GM18519 (cell line): ENCODE measurements at regions not wholly inside any gene's neighbourhood (a gene's known extent, or its start where the extent isn't known, plus 50 kb on each side); places are given as distances from the start of the nearest gene placed in this dataset.
A peak's percentile ranks its signal among the peaks of the same experiment; 100 is the strongest.

Source experiments
- ATAC-seq: cut with Tn5 transposase; IDR thresholded peaks from one replicate; pipeline ENCODE4 v1.9.1; 2021; ENCODE audit warnings: mild to moderate bottlenecking, moderate library complexity; ENCODE audit not compliant: unreplicated experiment, low FRiP score

GRCh38 chr6:163683105-163683622 is 268.6 kb downstream of the QKI start:
- no peak for ATAC-seq

- ATAC-seq: no peak
Observed at GRCh38 chr6:163679753-163680152, 265.2 kb downstream of the QKI start.

- ATAC-seq: no peak
Observed at GRCh38 chr6:163679012-163679660, 264.6 kb downstream of the QKI start.

- no peak for ATAC-seq
Observed at GRCh38 chr6:163675611-163676010, 261.1 kb downstream of the QKI start.

- no peak for ATAC-seq
Observed at GRCh38 chr6:163672710-163673109, 258.2 kb downstream of the QKI start.

- no peak for ATAC-seq
Observed at GRCh38 chr6:163671791-163672190, 257.3 kb downstream of the QKI start.

- no peak for ATAC-seq
Observed at GRCh38 chr6:163671355-163671754, 256.8 kb downstream of the QKI start.

GRCh38 chr6:163670336-163670735 is 255.8 kb downstream of the QKI start:
- no peak for ATAC-seq

GRCh38 chr6:163668061-163668426 is 253.5 kb downstream of the QKI start:
- no peak for ATAC-seq

GRCh38 chr6:163667372-163668060 is 253.0 kb downstream of the QKI start:
- ATAC-seq: peak; percentile 99

- ATAC-seq: no peak
Observed at GRCh38 chr6:163665464-163665863, 250.9 kb downstream of the QKI start.

- no peak for ATAC-seq
Observed at GRCh38 chr6:163663575-163663974, 249.1 kb downstream of the QKI start.

GRCh38 chr6:163662604-163663225 is 248.2 kb downstream of the QKI start:
- no peak for ATAC-seq

- ATAC-seq: peak; percentile 99
Observed at GRCh38 chr6:163661272-163661671, 246.8 kb downstream of the QKI start.

GRCh38 chr6:163659803-163660202 is 245.3 kb downstream of the QKI start:
- no peak for ATAC-seq

- ATAC-seq: peak; percentile 55
Observed at GRCh38 chr6:163655217-163656121, 241.0 kb downstream of the QKI start.

GRCh38 chr6:163651915-163652668 is 237.6 kb downstream of the QKI start:
- no peak for ATAC-seq

GRCh38 chr6:163651426-163651825 is 236.9 kb downstream of the QKI start:
- ATAC-seq: no peak

- no peak for ATAC-seq
Observed at GRCh38 chr6:163648868-163649267, 234.3 kb downstream of the QKI start.

GRCh38 chr6:163647624-163648023 is 233.1 kb downstream of the QKI start:
- ATAC-seq: no peak
